ENCODE measurements at regions not wholly inside any gene's neighbourhood (a gene's known extent, or its start where the extent isn't known, plus 50 kb on each side); places are given as distances from the start of the nearest gene placed in this dataset.

DNA sequence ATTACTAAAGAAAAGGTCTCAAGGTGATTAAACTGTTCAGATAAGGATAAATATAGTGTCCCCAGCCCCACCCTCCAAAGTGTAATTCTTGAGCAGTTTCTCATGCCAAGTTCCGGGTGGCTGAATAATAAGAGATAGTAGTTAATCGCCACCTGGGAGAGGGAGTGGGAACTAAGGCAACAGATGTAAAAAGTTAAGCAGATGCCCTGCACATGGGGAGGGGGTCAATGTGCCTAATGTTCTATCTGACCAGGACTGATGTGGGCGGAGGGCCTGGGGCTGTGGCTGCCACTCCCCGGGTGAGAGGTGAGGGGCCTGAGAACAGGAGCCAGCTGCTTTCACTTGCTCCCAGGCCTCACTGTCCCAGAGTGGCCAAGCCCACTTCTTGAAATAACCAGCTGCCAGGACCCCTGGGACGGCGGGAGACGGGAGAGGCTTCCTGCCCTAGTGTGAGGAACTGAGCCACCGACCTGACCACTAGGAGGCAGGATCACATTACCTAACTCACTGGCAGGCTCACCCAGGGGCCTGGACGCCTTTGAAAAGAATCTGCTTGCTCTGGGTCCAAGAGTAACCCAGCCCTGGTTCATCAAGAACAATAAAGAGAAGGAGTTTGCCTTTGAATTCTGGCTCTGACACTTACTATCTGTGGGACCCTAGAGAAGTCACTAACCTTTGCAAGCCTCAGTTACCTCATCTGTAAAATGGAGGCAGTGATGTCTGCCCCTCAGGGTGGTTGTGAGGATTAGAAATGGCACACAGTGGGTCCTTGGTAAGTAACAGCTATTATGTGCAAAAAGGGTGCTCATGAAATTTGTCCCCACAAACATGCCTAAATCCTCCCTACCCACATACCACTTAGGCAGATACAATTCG lies 179.2 kb downstream of the ATG4C start:
- no peaks in the 10 kb centered on the region for H3K4me1 Mint-ChIP-seq
- no peaks in the 10 kb centered on the region for H3K36me3 Mint-ChIP-seq
- Histone ChIP-seq H3K9me3 (ENCODE audit: low read length) (no peaks in the 10 kb centered on the region), H3K4me1 (ENCODE audit: insufficient read depth, low read length) (no peaks in the 10 kb centered on the region), H3K36me3 (ENCODE audit: insufficient read depth, low read length) (no peaks in the 10 kb centered on the region), H3K4me3 (ENCODE audit: low read length) (no peak overlapping the region), H3K27me3 (ENCODE audit: insufficient read depth, low read length, poor library complexity, severe bottlenecking) (no peaks in the 10 kb centered on the region), H3K27ac (ENCODE audit: low read depth, low read length) (no peak overlapping the region)
- no peak overlapping the region for H3K27ac Mint-ChIP-seq
- H3K4me3 Mint-ChIP-seq, result no peak overlapping the region
- H3K27me3 Mint-ChIP-seq, result peaks cover 4 to 23% of the 10 kb centered on the region in 2 donors
- ChIA-PET CTCF (no interaction called here), POLR2A (no interaction called here)
- peaks cover 0 to 4% (median 0%) of the 10 kb centered on the region in 5 donors for H3K9me3 Mint-ChIP-seq
- no peak for DNase-seq

DNA sequence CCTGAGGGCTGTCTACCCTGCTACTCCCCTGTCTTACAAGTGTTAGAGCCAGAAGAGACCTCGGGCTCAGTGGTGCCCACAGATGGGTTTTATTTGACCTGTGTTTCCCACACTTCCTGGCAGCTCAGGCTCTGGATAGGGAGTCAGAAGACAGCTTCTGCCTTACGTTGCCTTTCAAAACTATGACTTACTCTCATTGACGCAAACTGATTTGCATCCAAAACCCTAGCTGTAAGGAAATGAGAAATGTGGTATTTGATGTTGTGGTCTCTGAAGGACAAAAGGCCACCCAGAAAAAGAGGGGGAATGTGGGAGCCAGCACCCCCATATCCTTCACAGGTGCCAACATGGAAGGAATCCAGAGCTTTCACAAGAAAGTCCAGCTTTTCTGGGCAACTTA lies 180.2 kb downstream of the ATG4C start:
- CTCF ChIA-PET, result no interaction called here
- Mint-ChIP-seq H3K4me1 (no peaks in the 10 kb centered on the region), H3K9me3 (peaks cover 0 to 4% (median 0%) of the 10 kb centered on the region in 5 donors), H3K4me3 (no peak overlapping the region), H3K27ac (no peak overlapping the region), H3K27me3 (peaks cover 4 to 23% of the 10 kb centered on the region in 2 donors), H3K36me3 (no peaks in the 10 kb centered on the region)
- no peak overlapping the region for H3K27ac ChIP-seq (ENCODE audit: low read depth, low read length)
- no peaks in the 10 kb centered on the region for H3K9me3 ChIP-seq (ENCODE audit: low read length)
- no peaks in the 10 kb centered on the region for H3K36me3 ChIP-seq (ENCODE audit: insufficient read depth, low read length)
- H3K4me1 ChIP-seq (ENCODE audit: insufficient read depth, low read length), result no peaks in the 10 kb centered on the region
- DNase-seq, result no peak
- H3K27me3 ChIP-seq (ENCODE audit: insufficient read depth, low read length, poor library complexity, severe bottlenecking), result no peaks in the 10 kb centered on the region
- no peak overlapping the region for H3K4me3 ChIP-seq (ENCODE audit: low read length)
- POLR2A ChIA-PET, result no interaction called here

GRCh38 chr1:62967031-62967430 lies 183.1 kb downstream of the ATG4C start:
- Histone ChIP-seq H3K27ac (ENCODE audit: low read depth, low read length) (no peak overlapping the region), H3K27me3 (ENCODE audit: insufficient read depth, low read length, poor library complexity, severe bottlenecking) (no peaks in the 10 kb centered on the region), H3K36me3 (ENCODE audit: insufficient read depth, low read length) (no peaks in the 10 kb centered on the region), H3K4me3 (ENCODE audit: low read length) (no peak overlapping the region), H3K9me3 (ENCODE audit: low read length) (no peaks in the 10 kb centered on the region), H3K4me1 (ENCODE audit: insufficient read depth, low read length) (no peaks in the 10 kb centered on the region)
- no peak for DNase-seq
- Mint-ChIP-seq H3K4me3 (no peak overlapping the region), H3K36me3 (no peaks in the 10 kb centered on the region), H3K9me3 (peaks cover 0 to 4% (median 0%) of the 10 kb centered on the region in 5 donors), H3K27me3 (peaks cover 6 to 19% of the 10 kb centered on the region in 2 donors), H3K4me1 (no peaks in the 10 kb centered on the region), H3K27ac (no peak overlapping the region)
- ChIA-PET POLR2A (no interaction called here), CTCF (no interaction called here)

GRCh38 chr1:62977366-62977765 lies 193.4 kb downstream of the ATG4C start:
- ChIA-PET POLR2A (no interaction called here), CTCF (no interaction called here)
- H3K36me3 Mint-ChIP-seq, result no peaks in the 10 kb centered on the region
- H3K4me1 Mint-ChIP-seq, result no peaks in the 10 kb centered on the region
- H3K9me3 ChIP-seq (ENCODE audit: low read length), result no peaks in the 10 kb centered on the region
- no peaks in the 10 kb centered on the region for H3K27me3 ChIP-seq (ENCODE audit: insufficient read depth, low read length, poor library complexity, severe bottlenecking)
- no peak overlapping the region for H3K27ac ChIP-seq (ENCODE audit: low read depth, low read length)
- peaks cover 0 to 5% of the 10 kb centered on the region in 2 donors for H3K27me3 Mint-ChIP-seq
- no peak overlapping the region for H3K4me3 ChIP-seq (ENCODE audit: low read length)
- no peaks in the 10 kb centered on the region for H3K4me1 ChIP-seq (ENCODE audit: insufficient read depth, low read length)
- no peak overlapping the region for H3K27ac Mint-ChIP-seq
- H3K9me3 Mint-ChIP-seq, result no peaks in the 10 kb centered on the region
- no peak overlapping the region for H3K4me3 Mint-ChIP-seq
- DNase-seq, result no peak
- no peaks in the 10 kb centered on the region for H3K36me3 ChIP-seq (ENCODE audit: insufficient read depth, low read length)

DNA sequence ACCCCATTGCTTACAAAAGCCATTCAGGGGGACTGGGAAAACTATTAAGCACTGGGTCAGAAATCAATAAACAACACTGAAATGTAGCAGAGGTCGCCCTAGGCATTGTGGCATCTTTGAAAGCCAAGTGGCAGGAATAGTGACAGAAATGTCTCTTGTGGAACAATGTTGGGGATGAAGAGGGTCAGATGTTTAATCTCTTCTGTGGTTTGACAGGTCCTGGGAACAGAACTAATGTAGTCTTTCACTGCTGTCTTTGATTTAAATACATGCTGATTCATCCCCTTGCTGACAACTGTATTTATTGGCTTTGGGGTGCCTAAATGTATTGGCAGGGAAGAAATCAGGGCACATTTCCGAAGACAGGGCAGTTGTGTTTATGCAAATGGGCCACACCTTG lies 194.8 kb downstream of the ATG4C start:
- ChIA-PET CTCF (no interaction called here), POLR2A (no interaction called here)
- H3K27me3 Mint-ChIP-seq, result peaks cover 0 to 5% of the 10 kb centered on the region in 2 donors
- no peaks in the 10 kb centered on the region for H3K9me3 Mint-ChIP-seq
- no peak overlapping the region for H3K4me3 ChIP-seq (ENCODE audit: low read length)
- no peaks in the 10 kb centered on the region for H3K27me3 ChIP-seq (ENCODE audit: insufficient read depth, low read length, poor library complexity, severe bottlenecking)
- H3K36me3 ChIP-seq (ENCODE audit: insufficient read depth, low read length), result no peaks in the 10 kb centered on the region
- H3K4me1 ChIP-seq (ENCODE audit: insufficient read depth, low read length), result no peaks in the 10 kb centered on the region
- H3K36me3 Mint-ChIP-seq, result no peaks in the 10 kb centered on the region
- DNase-seq, result no peak
- H3K27ac ChIP-seq (ENCODE audit: low read depth, low read length), result no peak overlapping the region
- no peak overlapping the region for H3K27ac Mint-ChIP-seq
- H3K4me3 Mint-ChIP-seq, result no peak overlapping the region
- H3K9me3 ChIP-seq (ENCODE audit: low read length), result no peaks in the 10 kb centered on the region
- no peaks in the 10 kb centered on the region for H3K4me1 Mint-ChIP-seq

DNA sequence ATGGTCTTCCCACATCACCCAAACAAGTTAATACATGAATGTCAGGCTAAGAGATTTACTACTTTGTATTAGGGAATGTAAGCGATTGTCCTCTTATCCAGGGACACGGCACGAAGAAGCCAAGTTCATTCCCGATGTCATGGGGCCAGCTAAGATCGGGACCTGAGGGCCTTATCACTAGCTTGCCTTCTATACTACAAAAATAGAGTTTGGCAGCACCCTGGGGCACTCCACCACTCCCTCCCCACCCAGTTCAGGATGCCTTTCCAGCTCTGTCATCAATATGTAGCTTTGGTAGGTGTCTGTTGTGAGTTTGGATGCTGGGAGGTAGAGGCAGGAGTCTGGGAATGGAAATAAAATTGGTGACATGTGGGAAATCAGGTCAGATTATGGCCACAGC lies 197.5 kb downstream of the ATG4C start:
- no peaks in the 10 kb centered on the region for H3K4me1 ChIP-seq (ENCODE audit: insufficient read depth, low read length)
- no peak overlapping the region for H3K27ac Mint-ChIP-seq
- no peak overlapping the region for H3K27ac ChIP-seq (ENCODE audit: low read depth, low read length)
- H3K4me3 Mint-ChIP-seq, result no peak overlapping the region
- no peaks in the 10 kb centered on the region for H3K36me3 Mint-ChIP-seq
- H3K36me3 ChIP-seq (ENCODE audit: insufficient read depth, low read length), result no peaks in the 10 kb centered on the region
- H3K9me3 Mint-ChIP-seq, result no peaks in the 10 kb centered on the region
- no peaks in the 10 kb centered on the region for H3K27me3 ChIP-seq (ENCODE audit: insufficient read depth, low read length, poor library complexity, severe bottlenecking)
- no peaks in the 10 kb centered on the region for H3K4me1 Mint-ChIP-seq
- no peaks in the 10 kb centered on the region for H3K9me3 ChIP-seq (ENCODE audit: low read length)
- DNase-seq, result no peak
- no peak overlapping the region for H3K4me3 ChIP-seq (ENCODE audit: low read length)
- peaks cover 5 to 7% of the 10 kb centered on the region in 2 donors for H3K27me3 Mint-ChIP-seq
- POLR2A ChIA-PET, result no interaction called here
- CTCF ChIA-PET, result no interaction called here

DNA sequence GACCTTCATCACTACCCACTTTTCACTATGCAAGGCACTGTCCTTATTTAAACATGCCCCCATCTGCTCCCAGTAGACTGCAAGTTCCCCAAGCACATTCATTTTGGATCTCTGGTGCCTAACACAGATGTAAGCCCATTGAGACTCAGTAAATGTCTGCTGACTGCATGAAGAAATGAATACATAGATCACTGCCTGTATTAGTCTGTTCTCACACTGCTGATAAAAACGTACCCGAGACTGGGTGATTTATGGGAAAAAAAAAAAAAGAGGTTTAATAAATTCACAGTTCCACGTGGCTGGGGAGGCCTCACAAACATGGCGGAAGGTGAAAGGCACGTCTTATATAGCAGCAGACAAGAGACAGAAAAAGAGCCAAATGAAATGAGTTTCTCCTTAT lies 204.9 kb downstream of the ATG4C start:
- peaks cover 0 to 3% (median 0%) of the 10 kb centered on the region in 5 donors for H3K9me3 Mint-ChIP-seq
- H3K9me3 ChIP-seq (ENCODE audit: low read length), result no peaks in the 10 kb centered on the region
- H3K27me3 ChIP-seq (ENCODE audit: insufficient read depth, low read length, poor library complexity, severe bottlenecking), result no peaks in the 10 kb centered on the region
- no peak overlapping the region for H3K4me3 ChIP-seq (ENCODE audit: low read length)
- CTCF ChIA-PET, result no interaction called here
- no peaks in the 10 kb centered on the region for H3K36me3 Mint-ChIP-seq
- no peak overlapping the region for H3K4me3 Mint-ChIP-seq
- H3K27me3 Mint-ChIP-seq, result peaks cover 6 to 21% of the 10 kb centered on the region in 2 donors
- no peak for DNase-seq
- no peaks in the 10 kb centered on the region for H3K4me1 ChIP-seq (ENCODE audit: insufficient read depth, low read length)
- no peak overlapping the region for H3K27ac ChIP-seq (ENCODE audit: low read depth, low read length)
- H3K36me3 ChIP-seq (ENCODE audit: insufficient read depth, low read length), result no peaks in the 10 kb centered on the region
- H3K4me1 Mint-ChIP-seq, result no peaks in the 10 kb centered on the region
- H3K27ac Mint-ChIP-seq, result no peak overlapping the region
- POLR2A ChIA-PET, result no interaction called here

GRCh38 chr1:62989497-62989896 lies 205.6 kb downstream of the ATG4C start:
- Histone ChIP-seq H3K36me3 (ENCODE audit: insufficient read depth, low read length) (no peaks in the 10 kb centered on the region), H3K9me3 (ENCODE audit: low read length) (no peaks in the 10 kb centered on the region), H3K4me3 (ENCODE audit: low read length) (no peak overlapping the region), H3K27ac (ENCODE audit: low read depth, low read length) (no peak overlapping the region), H3K27me3 (ENCODE audit: insufficient read depth, low read length, poor library complexity, severe bottlenecking) (no peaks in the 10 kb centered on the region), H3K4me1 (ENCODE audit: insufficient read depth, low read length) (no peaks in the 10 kb centered on the region)
- no peak for DNase-seq
- no peaks in the 10 kb centered on the region for H3K4me1 Mint-ChIP-seq
- H3K36me3 Mint-ChIP-seq, result no peaks in the 10 kb centered on the region
- ChIA-PET CTCF (no interaction called here), POLR2A (no interaction called here)
- peaks cover 0 to 3% (median 0%) of the 10 kb centered on the region in 5 donors for H3K9me3 Mint-ChIP-seq
- no peak overlapping the region for H3K4me3 Mint-ChIP-seq
- no peak overlapping the region for H3K27ac Mint-ChIP-seq
- peaks cover 6 to 21% of the 10 kb centered on the region in 2 donors for H3K27me3 Mint-ChIP-seq

Measured in CD8-positive, alpha-beta memory T cell (primary cell).